HEK293T (cell line): ENCODE measurements at regions not wholly inside any gene's neighbourhood (a gene's known extent, or its start where the extent isn't known, plus 50 kb on each side); places are given as distances from the start of the nearest gene placed in this dataset.

Source experiments
- BHLHE40 ChIP-seq: fragments of 450-650 bp; IDR thresholded peaks from 2 replicates; pipeline ENCODE4 v1.6.1; 2016; ENCODE audit warnings: mild to moderate bottlenecking, moderate library complexity, borderline replicate concordance
- FOXM1 ChIP-seq: fragments of 450-650 bp; IDR thresholded peaks from 2 replicates; pipeline ENCODE4 v1.6.1; 2017; ENCODE audit warnings: mild to moderate bottlenecking, borderline replicate concordance
- SUZ12 ChIP-seq: fragments of 450-650 bp; IDR thresholded peaks from 2 replicates; pipeline ENCODE4 v1.6.1; 2016; ENCODE audit warnings: mild to moderate bottlenecking
- TARDBP ChIP-seq: fragments of 450-650 bp; IDR thresholded peaks from 2 replicates; pipeline ENCODE4 v1.6.1; 2016

GRCh38 chr20:57794600-57795341, 85.0 kb upstream of the PMEPA1 start:
- TF ChIP-seq FOXM1 (no peak), BHLHE40 (no peak), TARDBP (no peak), SUZ12 (no peak)
